ENCODE measurements at regions not wholly inside any gene's neighbourhood (a gene's known extent, or its start where the extent isn't known, plus 50 kb on each side); places are given as distances from the start of the nearest gene placed in this dataset.

DNA sequence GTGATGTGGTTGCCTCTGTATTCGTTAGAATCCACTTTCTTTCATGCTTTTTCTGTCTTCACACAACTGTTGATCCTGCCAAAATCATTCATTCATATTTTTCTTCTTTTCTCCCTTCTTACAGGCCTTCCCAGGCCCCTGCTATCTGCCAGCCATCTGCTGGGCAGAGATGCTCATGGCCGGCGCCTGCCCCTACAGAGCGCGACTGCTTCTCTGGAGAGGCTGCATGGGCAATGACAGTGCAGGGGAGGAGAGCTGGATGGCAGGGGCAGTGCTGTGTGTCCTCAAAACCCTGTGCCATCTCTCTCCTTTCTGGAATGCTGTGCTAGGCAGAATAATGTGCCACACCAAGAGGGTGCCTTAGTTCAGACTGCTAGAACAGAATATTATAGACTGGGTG lies 125.2 kb downstream of the INHBB start:
- H4K91ac ChIP-seq (ENCODE audit: low read depth, low read length, poor library complexity): no peak overlapping the region
- H3K9ac ChIP-seq (ENCODE audit: low read depth, low read length, poor library complexity): no peak overlapping the region
- H3K4ac ChIP-seq (ENCODE audit: low read length): no peak overlapping the region
- no peak overlapping the region for H2AFZ ChIP-seq (ENCODE audit: low read length)
- no peak overlapping the region for H2BK5ac ChIP-seq (ENCODE audit: low read length)
- peaks cover 0 to 67% (median 46%) of the 10 kb centered on the region in 3 experiments for H3K27me3 ChIP-seq (ENCODE audit: control insufficient read depth in 3 of 3, insufficient read depth in 3 of 3, low read depth in 1 of 3, low read length in 3 of 3)
- H2BK15ac ChIP-seq (ENCODE audit: low read length): no peak overlapping the region
- peaks cover 5 to 8% of the 10 kb centered on the region in 2 donors for H3K4me1 ChIP-seq (ENCODE audit: control insufficient read depth in 2 of 2, insufficient read depth in 1 of 2, low read depth in 1 of 2, low read length in 2 of 2)
- no peak overlapping the region for H2BK120ac ChIP-seq (ENCODE audit: low read depth, low read length)
- H2AK5ac ChIP-seq (ENCODE audit: low read depth, low read length): no peak overlapping the region
- H3K9me3 ChIP-seq (replicated peaks in 1 of 2; ENCODE audit: control insufficient read depth in 2 of 2, insufficient read depth in 1 of 2, low read depth in 1 of 2, low read length in 2 of 2): peaks cover 0 to 2% of the 10 kb centered on the region in 2 donors
- no peak overlapping the region for H3K4me3 ChIP-seq (ENCODE audit: low read length in 2 of 2)
- WGBS, 2 donors (ENCODE audit: extremely low coverage in 2 of 2, insufficient read length in 2 of 2, insufficient replicate concordance in 1 of 2): no CpG with 5 or more reads among the region's 5 CpGs
- H3K18ac ChIP-seq (ENCODE audit: low read length): no peak overlapping the region
- H3K23ac ChIP-seq (ENCODE audit: low read depth, low read length, poor library complexity): no peak overlapping the region
- no peak overlapping the region for H3K14ac ChIP-seq (ENCODE audit: low read length)
- H4K8ac ChIP-seq (ENCODE audit: low read depth, low read length): no peak overlapping the region
- no peak overlapping the region for H3K27ac ChIP-seq (replicated peaks; ENCODE audit: low read length)
- no peak overlapping the region for H2BK12ac ChIP-seq (ENCODE audit: low read length)
- H3K4me2 ChIP-seq (ENCODE audit: insufficient read depth, low read length, poor library complexity, severe bottlenecking): no peak overlapping the region
- H3K79me1 ChIP-seq (ENCODE audit: low read depth, low read length): no peaks in the 10 kb centered on the region
- peaks cover 0 to 2% of the 10 kb centered on the region in 2 donors for H3K36me3 ChIP-seq (replicated peaks in 1 of 2; ENCODE audit: control insufficient read depth in 2 of 2, insufficient read depth in 2 of 2, low read length in 2 of 2)
- no peak for DNase-seq (ENCODE audit: low spot score)

DNA sequence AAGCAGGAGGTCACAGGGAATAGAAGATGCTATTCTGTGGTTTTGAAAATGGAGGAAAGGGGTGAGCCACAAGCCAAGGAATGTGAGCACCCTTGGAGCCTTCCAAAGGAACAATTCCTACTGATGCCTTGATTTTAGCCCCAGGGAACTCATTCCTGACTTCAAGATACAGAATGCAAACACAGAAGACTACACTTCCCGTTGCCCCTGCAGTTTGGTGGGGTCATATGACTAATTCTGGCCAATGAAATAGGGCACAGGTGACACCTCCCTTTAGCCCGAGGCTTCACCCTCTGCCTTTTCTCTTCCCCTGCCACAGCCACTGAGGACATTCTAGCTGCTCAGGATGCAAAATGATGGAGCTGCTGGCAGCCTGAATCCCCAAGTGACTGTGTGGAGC lies 126.1 kb downstream of the INHBB start:
- H3K9ac ChIP-seq (ENCODE audit: low read depth, low read length, poor library complexity): no peak overlapping the region
- H3K4me3 ChIP-seq (ENCODE audit: low read length in 2 of 2): no peak overlapping the region
- no peak overlapping the region for H2BK120ac ChIP-seq (ENCODE audit: low read depth, low read length)
- H2AFZ ChIP-seq (ENCODE audit: low read length): no peak overlapping the region
- no peak overlapping the region for H2BK12ac ChIP-seq (ENCODE audit: low read length)
- no peak overlapping the region for H4K8ac ChIP-seq (ENCODE audit: low read depth, low read length)
- no peak overlapping the region for H3K23ac ChIP-seq (ENCODE audit: low read depth, low read length, poor library complexity)
- no peak overlapping the region for H3K4me2 ChIP-seq (ENCODE audit: insufficient read depth, low read length, poor library complexity, severe bottlenecking)
- H4K91ac ChIP-seq (ENCODE audit: low read depth, low read length, poor library complexity): no peak overlapping the region
- no peak overlapping the region for H2AK5ac ChIP-seq (ENCODE audit: low read depth, low read length)
- no peak for DNase-seq (ENCODE audit: low spot score)
- H3K27ac ChIP-seq (replicated peaks; ENCODE audit: low read length): no peak overlapping the region
- no peak overlapping the region for H2BK15ac ChIP-seq (ENCODE audit: low read length)
- H3K79me1 ChIP-seq (ENCODE audit: low read depth, low read length): no peaks in the 10 kb centered on the region
- peaks cover 0 to 2% of the 10 kb centered on the region in 2 donors for H3K9me3 ChIP-seq (replicated peaks in 1 of 2; ENCODE audit: control insufficient read depth in 2 of 2, insufficient read depth in 1 of 2, low read depth in 1 of 2, low read length in 2 of 2)
- peaks cover 0 to under 1% of the 10 kb centered on the region in 2 donors for H3K4me1 ChIP-seq (ENCODE audit: control insufficient read depth in 2 of 2, insufficient read depth in 1 of 2, low read depth in 1 of 2, low read length in 2 of 2)
- peaks cover 0 to 64% (median 38%) of the 10 kb centered on the region in 3 experiments for H3K27me3 ChIP-seq (ENCODE audit: control insufficient read depth in 3 of 3, insufficient read depth in 3 of 3, low read depth in 1 of 3, low read length in 3 of 3)
- peaks cover 0 to 2% of the 10 kb centered on the region in 2 donors for H3K36me3 ChIP-seq (replicated peaks in 1 of 2; ENCODE audit: control insufficient read depth in 2 of 2, insufficient read depth in 2 of 2, low read length in 2 of 2)
- H3K14ac ChIP-seq (ENCODE audit: low read length): no peak overlapping the region
- no peak overlapping the region for H3K18ac ChIP-seq (ENCODE audit: low read length)
- no peak overlapping the region for H3K4ac ChIP-seq (ENCODE audit: low read length)
- H2BK5ac ChIP-seq (ENCODE audit: low read length): no peak overlapping the region
- no CpG with 5 or more reads among the region's 2 CpGs for WGBS, 2 donors (ENCODE audit: extremely low coverage in 2 of 2, insufficient read length in 2 of 2, insufficient replicate concordance in 1 of 2)

- H3K4me1 ChIP-seq (ENCODE audit: control insufficient read depth in 2 of 2, insufficient read depth in 1 of 2, low read depth in 1 of 2, low read length in 2 of 2): no peaks in the 10 kb centered on the region
- H3K27ac ChIP-seq (replicated peaks; ENCODE audit: low read length): no peak overlapping the region
- no peak overlapping the region for H3K14ac ChIP-seq (ENCODE audit: low read length)
- H3K36me3 ChIP-seq (replicated peaks in 1 of 2; ENCODE audit: control insufficient read depth in 2 of 2, insufficient read depth in 2 of 2, low read length in 2 of 2): peaks cover 0 to 2% of the 10 kb centered on the region in 2 donors
- no peak overlapping the region for H2AK5ac ChIP-seq (ENCODE audit: low read depth, low read length)
- no peak for DNase-seq (ENCODE audit: low spot score)
- no peak overlapping the region for H3K9ac ChIP-seq (ENCODE audit: low read depth, low read length, poor library complexity)
- no peak overlapping the region for H2BK120ac ChIP-seq (ENCODE audit: low read depth, low read length)
- no peak overlapping the region for H2BK5ac ChIP-seq (ENCODE audit: low read length)
- peaks cover 0 to 57% (median 31%) of the 10 kb centered on the region in 3 experiments for H3K27me3 ChIP-seq (ENCODE audit: control insufficient read depth in 3 of 3, insufficient read depth in 3 of 3, low read depth in 1 of 3, low read length in 3 of 3)
- H2AFZ ChIP-seq (ENCODE audit: low read length): no peak overlapping the region
- H3K4me2 ChIP-seq (ENCODE audit: insufficient read depth, low read length, poor library complexity, severe bottlenecking): no peak overlapping the region
- H4K91ac ChIP-seq (ENCODE audit: low read depth, low read length, poor library complexity): no peak overlapping the region
- H3K79me1 ChIP-seq (ENCODE audit: low read depth, low read length): no peaks in the 10 kb centered on the region
- H3K4me3 ChIP-seq (ENCODE audit: low read length in 2 of 2): no peak overlapping the region
- no peak overlapping the region for H2BK15ac ChIP-seq (ENCODE audit: low read length)
- H2BK12ac ChIP-seq (ENCODE audit: low read length): no peak overlapping the region
- peaks cover 0 to 2% of the 10 kb centered on the region in 2 donors for H3K9me3 ChIP-seq (replicated peaks in 1 of 2; ENCODE audit: control insufficient read depth in 2 of 2, insufficient read depth in 1 of 2, low read depth in 1 of 2, low read length in 2 of 2)
- H4K8ac ChIP-seq (ENCODE audit: low read depth, low read length): no peak overlapping the region
- H3K4ac ChIP-seq (ENCODE audit: low read length): no peak overlapping the region
- no CpG with 5 or more reads among the region's 12 CpGs for whole genome bisulfite sequencing, 2 donors (ENCODE audit: extremely low coverage in 2 of 2, insufficient read length in 2 of 2, insufficient replicate concordance in 1 of 2)
- no peak overlapping the region for H3K23ac ChIP-seq (ENCODE audit: low read depth, low read length, poor library complexity)
- H3K18ac ChIP-seq (ENCODE audit: low read length): no peak overlapping the region
Observed at GRCh38 chr2:120472891-120473309, 127.0 kb downstream of the INHBB start.

DNA sequence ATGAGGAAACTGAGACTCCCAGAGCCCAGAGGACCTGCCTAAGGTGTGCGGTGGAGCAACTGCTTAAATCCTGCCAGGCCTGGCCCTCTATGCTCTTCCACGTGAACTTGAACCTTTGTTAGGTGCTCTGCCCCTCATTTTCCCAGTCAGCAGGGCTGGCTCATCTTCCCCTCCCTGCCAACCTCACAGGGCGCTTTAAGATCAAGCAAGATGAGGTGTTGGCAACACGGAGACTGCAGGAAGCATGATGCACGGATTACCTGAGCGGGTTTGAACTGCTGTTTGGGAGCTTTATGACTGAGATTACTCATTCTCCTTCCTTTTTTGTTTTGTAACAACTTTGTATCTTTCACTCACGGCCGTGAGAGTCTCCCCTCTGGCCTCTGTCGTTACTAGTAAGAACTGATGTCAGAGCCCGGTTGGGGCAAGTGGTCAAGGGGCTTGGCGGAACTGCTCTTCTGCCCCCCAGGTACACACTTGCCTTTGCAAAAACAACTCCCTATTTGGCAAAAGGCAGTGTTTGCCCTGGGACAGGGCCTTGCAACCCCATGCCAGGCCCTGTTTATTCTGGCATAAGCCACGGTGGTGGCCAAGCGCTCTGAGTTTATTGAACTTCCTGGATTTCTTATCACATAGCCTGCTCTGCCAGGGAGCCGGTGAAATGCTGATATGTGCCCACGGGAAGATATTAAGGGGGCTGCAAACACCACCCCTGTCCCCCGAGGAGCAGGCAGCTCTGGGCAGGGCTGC lies 127.8 kb downstream of the INHBB start:
- Histone ChIP-seq H2AFZ (ENCODE audit: low read length) (no peak overlapping the region), H3K36me3 (replicated peaks in 1 of 2; ENCODE audit: control insufficient read depth in 2 of 2, insufficient read depth in 2 of 2, low read length in 2 of 2) (peaks cover 0 to 2% of the 10 kb centered on the region in 2 donors), H2BK15ac (ENCODE audit: low read length) (no peak overlapping the region), H2BK120ac (ENCODE audit: low read depth, low read length) (no peak overlapping the region), H2AK5ac (ENCODE audit: low read depth, low read length) (no peak overlapping the region), H3K4me2 (ENCODE audit: insufficient read depth, low read length, poor library complexity, severe bottlenecking) (no peak overlapping the region), H3K4me3 (ENCODE audit: low read length in 2 of 2) (no peak overlapping the region), H3K23ac (ENCODE audit: low read depth, low read length, poor library complexity) (no peak overlapping the region), H3K27ac (replicated peaks; ENCODE audit: low read length) (no peak overlapping the region), H3K79me1 (ENCODE audit: low read depth, low read length) (no peaks in the 10 kb centered on the region), H2BK12ac (ENCODE audit: low read length) (no peak overlapping the region), H3K27me3 (ENCODE audit: control insufficient read depth in 3 of 3, insufficient read depth in 3 of 3, low read depth in 1 of 3, low read length in 3 of 3) (peaks cover 0 to 49% (median 23%) of the 10 kb centered on the region in 3 experiments), H3K14ac (ENCODE audit: low read length) (no peak overlapping the region), H4K8ac (ENCODE audit: low read depth, low read length) (no peak overlapping the region), H3K9ac (ENCODE audit: low read depth, low read length, poor library complexity) (no peak overlapping the region), H4K91ac (ENCODE audit: low read depth, low read length, poor library complexity) (no peak overlapping the region), H3K4me1 (ENCODE audit: control insufficient read depth in 2 of 2, insufficient read depth in 1 of 2, low read depth in 1 of 2, low read length in 2 of 2) (no peaks in the 10 kb centered on the region), H3K9me3 (replicated peaks in 1 of 2; ENCODE audit: control insufficient read depth in 2 of 2, insufficient read depth in 1 of 2, low read depth in 1 of 2, low read length in 2 of 2) (peaks cover 0 to 2% of the 10 kb centered on the region in 2 donors), H3K4ac (ENCODE audit: low read length) (no peak overlapping the region), H3K18ac (ENCODE audit: low read length) (no peak overlapping the region), H2BK5ac (ENCODE audit: low read length) (no peak overlapping the region)
- WGBS, 2 donors (ENCODE audit: extremely low coverage in 2 of 2, insufficient read length in 2 of 2, insufficient replicate concordance in 1 of 2): no CpG with 5 or more reads among the region's 16 CpGs
- no peak for DNase-seq (ENCODE audit: low spot score)

Measured in neuronal stem cell (in vitro differentiated cells).